HFFc6 (cell line): ENCODE measurements at regions not wholly inside any gene's neighbourhood (a gene's known extent, or its start where the extent isn't known, plus 50 kb on each side); places are given as distances from the start of the nearest gene placed in this dataset.
A peak's percentile ranks its signal among the peaks of the same experiment; 100 is the strongest.

ENCODE experiments used
- DNase-seq: peaks from one replicate; pipeline ENCODE4 v3.0.0-alpha.2; 2018
- H3K27ac Mint-ChIP-seq: 2 replicates; pipeline ENCODE4 v1.8.0; 2020; ENCODE audit warnings: mild to moderate bottlenecking, mixed read lengths
- H3K27me3 Mint-ChIP-seq: 2 replicates; pipeline ENCODE4 v1.8.0; 2021; ENCODE audit warnings: mild to moderate bottlenecking, moderate library complexity, mixed read lengths; ENCODE audit not compliant: insufficient read depth
- H3K36me3 Mint-ChIP-seq: 2 replicates; pipeline ENCODE4 v1.8.0; 2021; ENCODE audit warnings: low read depth, mixed read lengths
- H3K4me1 Mint-ChIP-seq: 2 replicates; pipeline ENCODE4 v1.8.0; 2020; ENCODE audit warnings: low read depth, mixed read lengths
- H3K4me3 Mint-ChIP-seq: 2 replicates; pipeline ENCODE4 v1.8.0; 2020; ENCODE audit warnings: mild to moderate bottlenecking, moderate library complexity, mixed read lengths
- H3K9me3 Mint-ChIP-seq: 2 replicates; pipeline ENCODE4 v1.8.0; 2020; ENCODE audit warnings: mild to moderate bottlenecking, mixed read lengths
- CTCF ChIP-seq: fragments of 200-600 bp; sonication (generic); IDR thresholded peaks from 2 replicates; pipeline ENCODE4 v1.5.0; 2021; ENCODE audit warnings: antibody characterized with exemption, mild to moderate bottlenecking

GRCh38 chr7:34242391-34242790, 337.1 kb downstream of the BMPER start:
- Mint-ChIP-seq H3K4me3 (no peak overlapping the region), H3K4me1 (peaks cover 27% of the 10 kb centered on the region), H3K27me3 (peaks cover 14% of the 10 kb centered on the region), H3K27ac (no peak overlapping the region), H3K36me3 (no peaks in the 10 kb centered on the region), H3K9me3 (no peaks in the 10 kb centered on the region)
- DNase-seq, result no peak
- TF ChIP-seq CTCF, result no peak

GRCh38 chr7:34245246-34245645, 339.9 kb downstream of the BMPER start:
- Mint-ChIP-seq H3K27me3 (peaks cover 14% of the 10 kb centered on the region), H3K9me3 (no peaks in the 10 kb centered on the region), H3K4me1 (peaks cover 35% of the 10 kb centered on the region), H3K36me3 (no peaks in the 10 kb centered on the region), H3K27ac (no peak overlapping the region), H3K4me3 (no peak overlapping the region)
- no peak for TF ChIP-seq CTCF
- no peak for DNase-seq

GRCh38 chr7:34247468-34247867, 342.1 kb downstream of the BMPER start:
- no peak for TF ChIP-seq CTCF
- Mint-ChIP-seq H3K9me3 (no peaks in the 10 kb centered on the region), H3K4me1 (peaks cover 22% of the 10 kb centered on the region), H3K27me3 (peaks cover 6% of the 10 kb centered on the region), H3K36me3 (no peaks in the 10 kb centered on the region), H3K4me3 (no peak overlapping the region), H3K27ac (no peak overlapping the region)
- peak; percentile 36 for DNase-seq

GRCh38 chr7:34249192-34249591, 343.9 kb downstream of the BMPER start:
- Mint-ChIP-seq H3K4me1 (peaks cover 22% of the 10 kb centered on the region), H3K9me3 (no peaks in the 10 kb centered on the region), H3K4me3 (no peak overlapping the region), H3K27me3 (no peaks in the 10 kb centered on the region; the same call in 1 of the 2 replicates), H3K27ac (no peak overlapping the region), H3K36me3 (no peaks in the 10 kb centered on the region)
- DNase-seq, result no peak
- no peak for TF ChIP-seq CTCF

- Mint-ChIP-seq H3K4me1 (peaks cover 23% of the 10 kb centered on the region), H3K27me3 (no peaks in the 10 kb centered on the region; the same call in 1 of the 2 replicates), H3K4me3 (peak overlapping the region; percentile 37), H3K27ac (peak overlapping the region; percentile 79), H3K36me3 (no peaks in the 10 kb centered on the region), H3K9me3 (no peaks in the 10 kb centered on the region)
- TF ChIP-seq CTCF, result no peak
- peak; percentile 96 for DNase-seq
Observed at GRCh38 chr7:34260279-34260678, 354.9 kb downstream of the BMPER start.

- Mint-ChIP-seq H3K9me3 (no peaks in the 10 kb centered on the region), H3K27ac (no peak overlapping the region), H3K36me3 (no peaks in the 10 kb centered on the region), H3K27me3 (no peaks in the 10 kb centered on the region; the same call in 1 of the 2 replicates), H3K4me3 (no peak overlapping the region), H3K4me1 (peaks cover 23% of the 10 kb centered on the region)
- no peak for DNase-seq
- no peak for TF ChIP-seq CTCF
Observed at GRCh38 chr7:34263168-34263567, 357.8 kb downstream of the BMPER start.
